ENCODE measurements at regions not wholly inside any gene's neighbourhood (a gene's known extent, or its start where the extent isn't known, plus 50 kb on each side); places are given as distances from the start of the nearest gene placed in this dataset.
"Not testable (repeated sequence)": the region's sequence is repeated elsewhere in the genome, so short reads cannot be mapped to it uniquely, and the experiment has no call there.

DNA sequence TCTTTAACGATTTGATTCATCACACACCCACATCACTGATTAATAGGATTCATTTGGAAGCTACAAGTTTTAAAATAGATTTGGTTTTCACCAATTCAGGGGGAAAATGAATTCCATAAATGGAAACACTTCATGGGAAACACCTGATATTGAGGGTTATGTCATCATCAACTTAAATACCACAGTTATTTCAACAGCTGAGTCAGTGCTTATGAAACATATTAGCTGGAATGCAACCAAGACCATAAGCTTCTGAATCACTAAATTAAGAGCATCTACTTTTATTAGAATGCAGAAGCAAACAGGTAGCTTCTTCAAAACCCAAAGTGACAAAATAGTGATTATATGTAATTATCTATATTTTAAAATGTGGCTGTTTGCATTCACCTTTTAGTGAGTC, 207.8 kb upstream of the DCAF8L1 start:
- DNase-seq: no peak

DNA sequence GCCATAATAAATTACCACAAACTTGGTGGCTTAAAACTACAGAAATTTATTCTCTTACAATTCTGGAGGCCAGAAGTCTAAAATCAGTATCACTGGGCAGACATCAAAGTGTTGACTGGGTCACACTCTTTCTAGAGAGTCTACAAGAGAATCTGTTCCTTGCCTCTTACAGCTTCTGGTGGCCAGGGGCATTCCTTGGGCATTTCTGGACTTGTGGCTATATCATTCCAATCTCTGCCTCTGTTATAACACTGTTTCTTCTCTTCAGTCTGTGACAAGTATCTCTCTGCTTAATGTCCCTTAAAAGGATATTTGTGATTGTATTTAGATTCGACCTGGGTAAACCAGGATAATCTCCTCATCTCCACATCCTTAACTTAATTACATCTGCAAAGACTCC, 207.3 kb upstream of the DCAF8L1 start:
- no peak for DNase-seq

DNA sequence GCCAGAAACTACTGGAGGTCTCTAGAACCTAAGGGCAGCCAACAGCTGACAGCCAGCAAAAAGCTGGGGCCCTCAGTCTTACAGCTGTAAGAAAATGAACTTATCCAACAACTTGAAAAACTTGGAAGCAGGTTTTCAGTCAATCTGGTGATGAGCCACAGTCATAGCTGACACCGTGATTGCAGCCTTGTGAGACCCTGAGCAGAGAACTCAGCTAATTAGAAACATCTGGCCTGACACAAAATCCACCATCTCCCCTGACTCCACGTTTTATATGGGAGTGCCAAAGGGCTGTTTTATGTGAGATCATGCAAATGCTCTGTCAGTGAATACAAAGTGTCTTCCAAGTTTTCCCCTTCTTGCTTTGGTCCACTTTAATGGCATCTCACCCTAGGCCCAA, 198.8 kb upstream of the DCAF8L1 start:
- DNase-seq: no peak

DNA sequence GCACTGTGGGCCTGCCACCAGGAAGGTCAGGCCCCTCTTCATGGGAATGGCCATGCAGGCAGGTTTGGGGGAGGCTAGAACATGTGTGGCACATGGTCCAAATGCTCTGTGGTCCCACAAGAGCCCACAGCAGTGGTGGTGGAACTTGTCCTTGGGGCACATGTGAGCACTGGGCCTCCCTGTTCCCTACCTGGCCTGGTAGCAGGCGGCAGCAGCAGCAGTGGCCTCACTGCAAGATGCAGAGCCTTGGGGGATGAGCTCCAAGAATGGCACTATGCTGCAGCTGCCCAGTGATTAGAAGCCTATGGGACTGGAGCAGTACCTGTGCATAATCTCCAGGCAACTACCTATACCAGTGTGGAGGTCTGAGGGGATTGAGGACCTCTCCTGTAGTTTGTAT, 197.0 kb upstream of the DCAF8L1 start:
- no peak for DNase-seq

DNA sequence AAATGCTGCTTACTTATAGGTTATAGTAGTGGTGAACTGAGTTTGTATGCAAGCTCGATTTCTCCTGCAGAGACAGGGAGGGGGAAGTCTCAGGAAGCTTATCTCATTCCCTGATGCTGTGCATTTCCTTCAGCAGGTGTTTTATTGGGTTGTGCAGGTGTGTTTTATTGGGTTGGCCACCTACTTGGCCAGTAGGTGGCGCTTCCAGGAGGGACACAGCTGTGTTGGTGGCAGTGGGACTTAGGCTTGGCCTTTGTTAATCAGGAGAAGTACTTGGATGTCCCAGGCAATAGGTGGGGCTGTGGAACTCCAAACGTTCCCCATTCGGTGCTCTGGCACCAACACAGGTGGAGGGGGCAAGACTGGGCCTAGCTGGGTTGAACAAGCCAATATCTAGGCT, 196.0 kb upstream of the DCAF8L1 start:
- no peak for DNase-seq

DNA sequence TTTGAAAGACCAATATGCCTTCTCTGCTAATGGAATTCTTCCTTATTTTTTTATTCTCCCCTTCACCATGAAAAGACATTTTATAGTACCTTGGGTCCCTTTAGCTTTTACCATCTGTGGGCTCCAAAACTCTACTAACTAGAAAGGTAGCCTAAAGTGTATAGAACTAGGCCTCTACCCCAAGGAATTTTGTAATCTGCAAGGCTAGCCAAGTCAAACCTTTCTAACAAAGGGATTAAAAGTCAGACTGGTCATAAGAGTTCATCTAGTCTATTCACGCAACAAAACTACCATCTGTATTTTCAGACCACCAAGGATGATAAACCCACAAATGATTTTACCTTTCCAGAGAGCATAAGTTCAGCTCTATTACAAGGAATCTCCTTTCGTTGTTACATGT, 189.5 kb upstream of the DCAF8L1 start:
- no peak for DNase-seq

DNA sequence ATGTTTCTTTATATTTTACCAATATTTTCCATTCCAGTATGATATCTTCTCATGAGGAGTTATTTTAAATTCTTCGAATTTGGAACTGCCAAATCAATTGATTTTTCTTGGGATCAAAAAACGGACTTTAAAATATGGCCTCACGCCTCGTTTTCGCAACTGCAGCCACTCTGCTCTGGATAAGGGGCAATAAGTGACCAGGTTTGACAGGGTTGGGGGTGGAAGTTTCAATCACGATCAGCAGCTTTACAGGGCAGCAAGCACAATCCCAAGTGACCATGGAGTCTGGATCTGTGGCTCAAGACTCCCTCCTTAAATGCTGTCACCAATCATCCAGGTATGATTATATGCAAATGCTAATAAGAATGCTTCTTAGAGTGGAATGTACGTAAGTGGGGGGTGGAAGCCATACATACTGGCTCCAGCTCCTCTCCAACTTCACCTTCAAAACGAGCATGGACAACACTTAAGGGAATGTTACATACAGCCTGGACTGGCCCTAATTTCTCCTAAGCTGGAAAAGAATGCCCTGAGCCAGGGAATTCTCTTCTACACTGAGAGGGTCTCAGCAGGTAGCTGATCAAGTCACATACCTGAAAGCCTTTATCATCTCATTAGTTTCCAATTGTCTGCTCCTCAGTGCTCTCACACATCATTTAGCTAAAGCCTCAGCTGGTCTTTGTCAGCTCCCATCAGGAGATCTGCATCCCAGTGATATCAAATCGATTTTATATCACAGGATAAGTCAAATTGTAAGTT, 176.9 kb upstream of the DCAF8L1 start:
- DNase-seq: no peak

DNA sequence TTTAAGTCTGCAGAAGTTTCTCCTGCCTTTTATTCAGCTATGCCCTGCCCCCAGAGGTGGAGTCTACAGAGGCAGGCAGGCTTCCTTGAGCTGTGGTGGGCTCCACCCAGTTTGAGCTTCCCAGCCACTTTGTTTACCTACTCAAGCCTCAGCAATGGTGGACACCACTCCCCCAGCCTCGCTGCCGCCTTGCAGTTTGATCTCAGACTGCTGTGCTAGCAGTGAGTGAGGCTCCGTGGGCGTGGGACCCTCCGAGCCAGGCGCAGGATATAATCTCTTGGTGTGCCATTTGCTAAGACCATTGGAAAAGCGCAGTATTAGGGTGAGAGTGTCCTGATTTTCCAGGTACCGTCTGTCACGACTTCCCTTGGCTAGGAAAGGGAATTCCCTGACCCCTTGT, 171.0 kb upstream of the DCAF8L1 start:
- DNase-seq: not testable (repeated sequence)

DNA sequence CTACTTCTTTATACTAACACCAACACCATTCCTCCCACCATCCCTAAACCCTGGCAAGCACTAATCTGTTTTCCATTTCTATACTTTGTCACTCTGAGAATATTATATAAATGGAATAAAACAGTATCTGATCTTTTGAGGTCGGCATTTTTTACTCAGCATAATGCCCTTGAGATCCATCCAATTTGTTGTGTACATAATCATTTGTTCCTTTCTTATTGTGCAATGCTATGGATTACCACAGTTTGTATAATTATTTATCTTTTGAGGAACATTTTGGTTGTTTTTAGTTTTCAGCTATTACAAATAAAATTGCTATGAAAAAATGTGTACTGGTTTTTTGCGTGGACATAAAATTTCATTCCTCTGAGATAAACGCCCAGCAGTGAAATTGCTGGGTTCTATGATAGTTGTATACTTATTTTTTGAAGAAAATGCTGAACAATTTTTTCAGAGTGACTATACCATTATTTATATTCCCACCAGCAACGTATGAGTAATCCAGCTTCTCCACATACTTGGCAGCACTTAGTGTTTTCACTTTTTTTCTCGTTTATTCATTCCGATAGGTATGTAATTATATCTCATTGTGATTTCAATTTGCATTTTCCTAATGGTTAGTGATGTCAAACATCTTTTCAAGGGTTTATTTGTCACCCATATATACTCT, 154.3 kb upstream of the DCAF8L1 start:
- no peak for DNase-seq

DNA sequence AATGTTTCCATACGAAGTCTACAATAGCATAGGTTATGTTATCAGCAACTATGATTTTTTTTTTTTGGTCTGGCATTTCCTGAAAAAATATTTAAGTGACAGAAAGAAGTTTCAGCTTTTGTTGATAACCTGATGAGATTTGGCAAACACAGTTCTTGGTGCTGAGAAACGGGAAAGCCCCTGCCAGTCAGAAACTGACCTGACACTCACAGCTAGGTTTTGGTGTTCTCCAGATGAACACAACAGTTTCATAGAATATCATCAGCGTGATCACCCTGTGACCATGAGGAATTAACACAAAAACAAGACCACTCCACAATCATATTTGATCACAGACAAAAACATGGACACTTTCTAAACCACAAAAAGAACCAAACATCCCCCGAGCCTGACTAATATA, 152.5 kb upstream of the DCAF8L1 start:
- DNase-seq: no peak

DNA sequence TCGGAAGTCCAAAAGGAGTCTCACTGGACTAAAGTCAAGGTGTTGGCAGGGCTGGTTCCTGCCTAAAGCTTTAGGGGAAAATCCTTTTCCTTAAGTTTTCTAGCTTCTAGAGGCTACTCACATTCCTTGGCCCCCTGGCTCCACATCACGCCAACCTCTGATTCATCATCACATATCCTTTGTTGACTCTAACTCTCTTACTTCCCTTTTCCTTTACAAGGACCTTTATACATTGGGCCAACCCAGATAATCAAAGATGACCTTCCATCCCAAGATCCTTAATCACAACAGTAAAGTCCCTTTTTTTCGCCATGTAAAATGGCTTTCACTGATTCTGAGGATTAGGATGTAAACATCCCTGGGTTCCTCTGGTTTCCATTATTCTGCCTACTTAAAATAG, 146.4 kb upstream of the DCAF8L1 start:
- no peak for DNase-seq

DNA sequence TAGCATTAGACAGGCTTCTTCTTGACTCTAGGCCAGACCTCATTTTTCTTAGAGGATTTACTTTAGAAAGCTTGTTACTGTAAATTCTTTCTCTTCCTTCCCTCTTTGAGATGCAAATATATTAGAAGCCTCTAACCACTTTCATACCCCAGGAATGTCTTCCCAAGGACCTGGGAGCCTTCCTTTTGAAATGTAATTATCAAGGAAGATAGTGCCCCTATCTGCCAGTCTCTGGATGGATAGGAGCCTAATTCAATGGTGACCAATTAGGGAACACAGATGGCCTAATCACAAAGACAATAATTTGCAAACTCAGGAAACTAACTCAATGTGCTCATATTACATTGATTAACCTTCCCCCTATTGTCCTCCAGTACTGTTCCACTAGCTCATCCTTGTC, 145.6 kb upstream of the DCAF8L1 start:
- DNase-seq: no peak

DNA sequence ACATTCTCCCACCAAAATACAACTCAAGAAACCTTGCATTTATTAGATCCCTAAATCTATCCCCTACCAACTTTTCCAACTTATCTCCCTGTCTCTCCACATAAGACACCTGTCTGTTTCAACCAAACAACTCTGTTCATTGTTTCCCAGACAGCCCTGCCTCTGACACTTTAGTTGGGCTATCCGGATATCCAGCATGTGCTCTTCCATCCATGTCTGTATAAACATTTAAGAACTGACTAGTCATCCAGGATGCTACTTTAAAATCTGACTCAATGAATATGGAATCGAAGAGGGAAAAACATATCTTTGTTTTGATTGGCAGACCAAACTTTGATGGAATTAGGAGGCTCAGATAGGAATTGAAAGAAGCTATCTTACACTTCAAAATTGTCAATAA, 143.2 kb upstream of the DCAF8L1 start:
- DNase-seq: no peak

DNA sequence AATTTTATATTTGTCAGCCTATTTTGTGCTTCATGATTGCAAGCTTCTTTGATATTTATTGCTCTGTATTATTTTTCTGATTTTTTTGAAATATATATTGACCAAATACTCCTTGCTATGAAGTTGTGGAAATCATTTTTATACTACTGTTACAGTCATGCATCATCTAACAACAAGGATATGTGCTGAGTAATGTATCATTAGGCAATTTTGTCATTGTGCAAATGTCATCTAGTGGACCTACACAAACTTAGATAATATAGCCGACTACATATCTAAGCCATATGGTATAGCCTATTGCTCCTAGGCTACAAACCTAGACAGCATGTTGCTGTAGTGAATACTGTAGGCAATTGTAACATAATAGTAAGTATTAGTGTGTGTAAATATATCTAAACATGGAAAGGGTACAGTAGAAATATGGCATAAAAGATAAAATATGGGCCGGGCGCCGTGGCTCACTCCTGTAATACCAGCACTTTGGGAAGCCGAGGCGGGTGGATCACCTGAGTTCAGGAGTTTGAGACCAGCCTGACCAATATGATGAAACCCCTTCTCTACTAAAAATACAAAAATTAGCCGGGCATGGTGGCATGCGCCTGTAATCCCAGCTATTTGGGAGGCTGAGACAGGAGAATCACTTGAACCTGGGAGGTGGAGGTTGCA, 139.5 kb upstream of the DCAF8L1 start:
- DNase-seq: not testable (repeated sequence)

DNA sequence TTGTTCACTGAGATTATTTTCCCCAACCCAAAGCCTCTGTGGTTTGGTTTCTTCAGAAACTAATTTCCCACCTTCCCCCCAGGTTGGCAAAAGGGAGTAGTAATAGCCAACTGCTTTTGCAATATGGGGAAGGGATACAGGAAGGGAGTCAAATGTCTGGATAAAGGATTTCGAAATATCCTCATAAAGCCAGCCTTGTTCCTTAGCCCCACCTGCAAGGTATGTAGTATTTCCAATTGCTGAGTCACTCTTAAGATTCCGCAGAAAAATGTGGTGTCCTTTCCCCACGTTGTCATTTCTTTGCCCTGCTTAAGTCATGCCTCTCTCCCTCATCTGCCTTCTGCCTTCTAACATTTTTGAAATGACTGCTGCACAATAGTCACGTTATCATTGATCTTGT, 138.8 kb upstream of the DCAF8L1 start:
- no peak for DNase-seq

DNA sequence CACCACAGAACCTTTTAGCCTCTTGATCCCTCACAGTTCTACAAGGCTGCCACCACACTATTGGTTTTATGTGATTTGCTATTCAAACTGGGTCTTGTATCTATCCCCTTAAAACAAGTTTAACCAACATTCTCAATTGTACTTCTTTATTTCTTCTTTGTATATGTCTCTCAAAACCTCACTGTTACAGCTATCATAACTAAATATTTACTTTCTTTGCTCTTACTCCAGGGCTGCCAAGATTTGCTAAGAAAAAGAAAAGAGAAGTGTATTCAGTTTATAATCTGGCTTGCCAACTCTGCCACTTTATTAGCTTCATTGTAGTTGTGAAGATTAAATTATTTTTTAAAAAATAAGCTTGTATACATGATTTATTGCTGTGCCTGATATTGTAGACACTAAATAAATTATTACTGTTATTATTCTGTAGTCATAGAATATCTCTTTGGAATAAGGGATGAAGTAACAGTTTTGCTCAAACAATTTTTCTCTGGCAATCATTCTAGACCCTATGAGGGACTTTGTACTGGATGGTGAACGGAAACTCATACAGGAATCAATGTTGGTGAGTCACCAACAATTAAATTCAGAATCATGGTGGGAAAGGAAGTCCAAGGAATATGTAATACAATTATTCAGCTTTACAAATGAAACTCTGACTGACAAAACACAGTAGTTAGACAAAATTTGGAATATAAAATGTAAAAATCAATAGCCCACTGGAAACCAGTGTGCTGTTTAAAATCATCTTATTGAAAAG, 127.1 kb upstream of the DCAF8L1 start:
- no peak for DNase-seq

DNA sequence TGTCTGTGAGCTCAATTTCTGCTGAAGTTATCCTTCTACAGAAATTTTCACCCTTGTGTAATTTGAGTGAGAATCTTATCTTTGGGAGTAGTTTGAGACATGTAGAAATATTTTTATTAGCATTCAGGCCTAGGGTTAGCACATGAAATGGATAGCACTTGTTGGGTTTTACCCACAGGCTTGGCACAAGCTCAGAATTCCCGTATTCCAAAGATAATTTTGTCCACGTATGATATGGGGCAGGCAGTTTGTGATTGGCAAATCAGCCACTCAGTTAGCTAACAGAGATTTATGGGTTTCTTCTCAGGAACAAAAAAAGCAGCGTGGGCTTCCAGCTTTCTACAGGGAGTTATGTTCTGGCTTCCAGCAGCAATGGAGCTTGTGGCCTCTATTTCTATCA, 117.9 kb upstream of the DCAF8L1 start:
- DNase-seq: no peak

DNA sequence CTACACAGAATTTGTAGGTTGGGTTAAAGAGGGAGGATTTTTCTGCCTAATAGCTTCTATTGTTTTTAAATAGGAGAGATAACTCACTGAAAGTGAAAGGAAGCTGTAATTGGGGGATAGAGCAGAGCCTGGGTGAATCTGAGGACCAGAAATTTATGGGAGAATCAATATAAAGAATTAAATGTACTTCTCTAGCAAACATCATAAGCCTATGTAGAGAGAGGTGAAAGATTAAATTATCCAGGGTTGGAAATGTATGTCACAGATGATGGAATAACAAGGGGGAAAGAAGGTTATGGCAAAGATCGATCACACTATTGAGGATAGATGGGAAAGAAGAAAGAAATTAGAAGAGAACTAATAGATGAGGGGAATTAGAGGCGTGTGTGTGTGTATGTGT, 104.4 kb upstream of the DCAF8L1 start:
- DNase-seq: no peak

DNA sequence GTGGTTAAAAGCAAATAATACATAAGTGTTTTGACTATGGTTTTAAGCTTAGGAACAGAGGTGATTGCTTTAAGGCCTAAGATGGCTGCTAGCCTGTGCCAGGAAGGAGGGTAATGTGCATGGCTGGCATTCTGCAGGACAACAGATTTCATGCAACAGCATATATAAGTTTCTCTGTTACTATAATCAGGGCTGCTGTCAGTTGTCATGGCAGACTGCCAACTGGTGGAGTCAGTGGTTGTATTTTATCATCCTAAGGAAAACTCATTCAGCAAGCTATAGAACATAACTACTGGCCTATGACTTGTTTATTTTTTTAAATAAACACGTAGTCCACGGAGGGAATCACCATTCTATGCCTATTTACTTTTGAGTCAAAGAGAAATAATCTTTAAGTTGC, 77.7 kb upstream of the DCAF8L1 start:
- DNase-seq: no peak

DNA sequence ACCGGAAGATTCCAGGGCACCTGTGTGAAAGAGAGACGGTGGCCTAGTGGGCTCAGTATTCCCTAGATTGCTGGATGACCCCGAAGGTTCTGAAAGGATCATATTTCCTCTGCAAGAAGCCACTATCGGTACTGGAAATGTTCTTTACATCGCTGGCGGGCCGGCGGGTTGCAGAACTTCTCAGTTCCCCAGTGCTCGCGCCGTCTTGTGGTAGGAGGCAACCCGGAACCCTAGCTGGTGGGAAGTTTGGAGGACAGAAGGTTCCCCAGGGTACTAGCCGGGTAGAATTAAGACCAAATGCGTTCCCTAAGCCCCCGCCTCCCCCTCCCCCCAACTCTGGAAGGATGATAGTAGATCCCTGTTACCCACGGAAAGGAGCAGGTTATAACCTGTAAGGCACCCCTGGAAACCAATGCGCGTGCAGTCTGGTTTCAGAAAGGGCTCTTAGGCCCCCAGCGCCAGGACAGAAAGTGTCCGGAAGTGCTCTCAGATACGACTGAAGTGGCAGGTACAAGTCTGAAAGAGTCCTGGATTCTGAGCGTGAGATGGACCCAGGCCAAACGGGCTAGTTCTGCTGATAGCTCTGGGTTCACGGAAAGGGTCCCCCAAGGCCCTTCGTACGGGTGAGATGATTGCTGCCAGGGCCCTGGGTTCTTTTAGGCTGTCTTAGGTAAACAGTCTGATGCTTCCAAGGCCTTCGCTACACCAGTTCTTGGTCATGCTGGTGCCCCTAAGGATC, 61.7 kb upstream of the DCAF8L1 start:
- no peak for DNase-seq

DNA sequence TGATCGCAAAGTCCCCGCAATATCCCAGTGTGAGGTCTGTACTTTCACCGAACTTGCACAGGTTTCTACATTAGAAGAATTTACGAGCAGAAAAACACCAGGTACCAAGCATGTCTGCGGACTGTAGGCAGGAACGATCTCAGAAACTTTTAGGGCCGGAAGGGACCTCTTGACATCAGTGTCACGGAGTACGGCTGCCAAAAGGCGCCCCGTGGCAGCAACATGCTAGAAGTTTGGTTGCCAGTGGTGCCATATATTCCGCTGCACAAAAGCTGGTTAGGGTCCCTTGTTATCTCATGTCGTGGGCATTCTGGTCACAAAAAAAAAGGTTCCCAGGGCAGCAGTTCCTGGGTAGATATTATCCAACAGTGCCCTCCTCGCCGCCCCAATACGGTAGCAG, 61.0 kb upstream of the DCAF8L1 start:
- DNase-seq: no peak

DNA sequence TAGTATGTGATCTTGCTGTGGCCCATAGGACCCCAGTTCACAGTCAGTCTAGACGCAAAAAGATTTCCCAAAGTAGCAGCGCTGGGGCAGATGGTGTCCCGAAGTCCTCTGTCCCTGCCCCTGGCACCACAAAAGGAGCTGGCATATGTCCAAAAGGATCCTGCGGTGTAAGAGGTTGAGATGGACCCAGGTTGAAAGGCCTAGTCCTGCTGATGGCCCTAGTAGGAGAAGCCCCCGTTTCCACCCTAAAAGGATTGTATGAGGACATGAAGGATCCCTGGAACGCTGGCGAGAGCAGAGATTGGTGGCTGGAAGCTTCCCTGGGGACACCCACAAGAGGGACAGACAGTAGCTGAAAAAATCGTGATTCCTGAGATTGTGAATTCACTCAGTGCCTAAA, 58.0 kb upstream of the DCAF8L1 start:
- DNase-seq: no peak
